Right atrium auricular region (tissue), 2 donors: ENCODE measurements at regions not wholly inside any gene's neighbourhood (a gene's known extent, or its start where the extent isn't known, plus 50 kb on each side); places are given as distances from the start of the nearest gene placed in this dataset.

Experiments
- DNase-seq: peaks from one replicate; pipeline ENCODE4 v3.0.0-alpha.2; 2019; ENCODE audit warnings: low spot score
- H3K27ac ChIP-seq, 2 donors: fragments of 200-600 bp; sonication (generic); 1 replicate in 1 of 2; 2 replicates in 1 of 2; pipeline ENCODE4 v1.5.1; 2016 to 2019
- H3K27me3 ChIP-seq, 2 donors: fragments of 200-600 bp; sonication (generic); one replicate each; pipeline versions ENCODE4 v1.5.1 to v1.6.0; 2017 to 2019
- H3K36me3 ChIP-seq: fragments of 200-600 bp; sonication (generic); one replicate; pipeline ENCODE4 v1.5.1; 2016
- H3K4me1 ChIP-seq, 2 donors: fragments of 200-600 bp; sonication (generic); one replicate each; pipeline versions ENCODE4 v1.5.1 to v1.6.0; 2017 to 2019
- H3K4me3 ChIP-seq, 2 donors: fragments of 200-600 bp; sonication (generic); 1 replicate in 1 of 2; 2 replicates in 1 of 2; pipeline ENCODE4 v1.5.1; 2017 to 2019; ENCODE audit warnings: mild to moderate bottlenecking in 1 of 2, moderate library complexity in 1 of 2
- H3K9me3 ChIP-seq, 2 donors: fragments of 200-600 bp; sonication (generic); one replicate each; pipeline ENCODE4 v1.5.1; 2019
- TF ChIP-seq, protein P1 (sequence below), 2 donors: fragments of 200-600 bp; sonication (generic); IDR thresholded peaks; one replicate each; pipeline ENCODE4 v1.5.1; 2019; ENCODE audit warnings: antibody characterized with exemption in 2 of 2

DNA sequence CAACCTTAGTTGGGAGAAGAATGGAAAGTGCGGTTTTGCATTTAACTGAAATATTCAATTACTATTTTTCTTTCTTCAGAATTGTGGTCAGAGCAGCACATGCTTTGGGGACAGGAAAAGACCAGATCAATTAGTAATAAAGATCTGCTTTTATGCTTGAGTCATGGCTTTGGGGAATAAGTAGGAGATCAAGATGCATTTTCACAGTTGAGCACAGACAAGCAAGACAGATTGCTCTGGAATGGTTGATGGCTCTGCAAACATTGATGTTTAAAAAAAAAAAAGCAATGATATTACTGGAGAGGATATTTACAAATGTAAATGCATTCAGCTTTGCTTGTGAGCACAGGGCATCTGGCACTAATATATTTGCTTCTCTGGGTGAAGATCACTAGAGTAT, 224.4 kb upstream of the SASH1 start:
- Histone ChIP-seq H3K9me3 (no peaks in the 10 kb centered on the region), H3K36me3 (no peaks in the 10 kb centered on the region), H3K27ac (no peak overlapping the region), H3K4me1 (no peaks in the 10 kb centered on the region), H3K27me3 (no peaks in the 10 kb centered on the region), H3K4me3 (no peak overlapping the region)
- TF ChIP-seq, protein P1, sequence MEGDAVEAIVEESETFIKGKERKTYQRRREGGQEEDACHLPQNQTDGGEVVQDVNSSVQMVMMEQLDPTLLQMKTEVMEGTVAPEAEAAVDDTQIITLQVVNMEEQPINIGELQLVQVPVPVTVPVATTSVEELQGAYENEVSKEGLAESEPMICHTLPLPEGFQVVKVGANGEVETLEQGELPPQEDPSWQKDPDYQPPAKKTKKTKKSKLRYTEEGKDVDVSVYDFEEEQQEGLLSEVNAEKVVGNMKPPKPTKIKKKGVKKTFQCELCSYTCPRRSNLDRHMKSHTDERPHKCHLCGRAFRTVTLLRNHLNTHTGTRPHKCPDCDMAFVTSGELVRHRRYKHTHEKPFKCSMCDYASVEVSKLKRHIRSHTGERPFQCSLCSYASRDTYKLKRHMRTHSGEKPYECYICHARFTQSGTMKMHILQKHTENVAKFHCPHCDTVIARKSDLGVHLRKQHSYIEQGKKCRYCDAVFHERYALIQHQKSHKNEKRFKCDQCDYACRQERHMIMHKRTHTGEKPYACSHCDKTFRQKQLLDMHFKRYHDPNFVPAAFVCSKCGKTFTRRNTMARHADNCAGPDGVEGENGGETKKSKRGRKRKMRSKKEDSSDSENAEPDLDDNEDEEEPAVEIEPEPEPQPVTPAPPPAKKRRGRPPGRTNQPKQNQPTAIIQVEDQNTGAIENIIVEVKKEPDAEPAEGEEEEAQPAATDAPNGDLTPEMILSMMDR (IDR thresholded peaks at IDR 0.05): no peak
- DNase-seq: no peak

DNA sequence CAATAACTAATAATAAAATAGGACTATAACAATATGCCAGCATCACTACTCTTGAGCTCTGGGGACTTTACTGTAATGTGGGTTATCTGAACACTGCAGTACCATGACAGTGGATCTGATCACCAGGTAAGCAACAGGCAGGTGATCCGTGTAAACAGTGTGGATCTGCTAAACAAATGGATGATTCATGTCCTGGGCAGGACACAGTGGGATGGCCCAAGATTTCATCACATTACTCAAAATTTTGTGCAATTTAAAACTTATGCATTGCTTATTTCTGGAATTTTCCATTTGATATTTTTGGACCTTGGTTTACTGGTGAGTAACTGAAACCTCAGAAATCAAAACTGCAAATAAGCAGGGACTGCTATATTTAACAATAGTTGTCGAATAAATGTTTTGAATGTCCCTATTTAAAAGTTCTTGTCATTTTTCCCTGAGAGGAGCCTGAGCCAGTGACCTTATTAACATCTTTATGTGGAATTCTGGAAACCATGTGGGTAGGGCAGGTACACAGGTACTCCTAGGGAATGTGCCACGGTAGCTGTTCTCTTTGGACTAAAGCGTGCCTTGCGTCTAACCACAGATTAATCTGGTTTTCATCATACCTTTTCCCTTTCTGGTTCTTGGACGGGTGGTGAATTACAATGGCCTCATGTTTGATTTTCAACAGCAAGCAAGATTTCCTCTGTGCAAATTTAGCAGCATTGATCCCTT, 214.5 kb upstream of the SASH1 start:
- H3K27ac ChIP-seq: no peak overlapping the region
- no peaks in the 10 kb centered on the region for H3K4me1 ChIP-seq
- no peak overlapping the region for H3K4me3 ChIP-seq
- TF ChIP-seq, protein P1 (IDR thresholded peaks at IDR 0.05): no peak
- no peaks in the 10 kb centered on the region for H3K27me3 ChIP-seq
- no peaks in the 10 kb centered on the region for H3K9me3 ChIP-seq
- H3K36me3 ChIP-seq: no peaks in the 10 kb centered on the region
- DNase-seq: no peak

DNA sequence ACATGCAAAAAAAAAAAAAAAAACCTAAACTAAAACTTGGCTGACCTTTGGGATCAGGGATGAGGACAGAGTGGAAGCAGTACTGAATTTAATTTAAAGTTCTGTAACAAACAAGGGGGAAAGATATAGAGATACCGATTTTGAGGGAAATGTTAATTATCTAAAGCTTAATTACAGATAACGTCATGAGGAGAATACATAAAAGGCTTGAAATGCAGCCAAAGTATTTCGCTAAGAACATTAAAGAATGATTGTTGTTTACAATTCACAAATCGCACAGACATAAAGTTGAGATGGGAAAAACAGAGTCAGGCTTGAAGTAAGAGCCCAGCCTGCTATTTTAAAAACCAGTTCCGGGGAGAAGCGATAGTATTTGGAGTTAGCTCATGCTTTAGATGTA, 208.0 kb upstream of the SASH1 start:
- DNase-seq: no peak
- Histone ChIP-seq H3K9me3 (peaks cover 0 to 3% of the 10 kb centered on the region in 2 donors), H3K36me3 (no peaks in the 10 kb centered on the region), H3K4me1 (no peaks in the 10 kb centered on the region), H3K27ac (no peak overlapping the region), H3K4me3 (no peak overlapping the region), H3K27me3 (no peaks in the 10 kb centered on the region)
- TF ChIP-seq, protein P1 (IDR thresholded peaks at IDR 0.05): no peak

DNA sequence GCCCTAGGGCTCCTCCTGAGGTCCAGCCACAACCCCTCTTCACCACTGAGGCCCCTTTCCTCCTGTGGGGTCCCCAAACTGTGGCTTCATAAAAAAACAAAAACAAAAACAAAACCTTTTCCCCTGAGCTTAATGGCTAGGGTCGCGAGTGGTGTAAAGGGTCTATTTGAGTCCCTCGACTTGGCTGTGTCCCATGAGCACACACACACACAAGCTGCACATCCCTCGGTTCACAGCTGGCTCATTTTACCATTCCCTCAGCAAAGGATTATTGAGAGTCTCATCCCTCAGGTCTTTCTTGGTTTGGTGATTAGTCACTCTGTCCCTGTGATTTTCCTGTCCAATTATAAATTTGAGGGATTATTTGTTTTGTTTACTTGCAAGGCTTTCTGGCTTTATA, 206.1 kb upstream of the SASH1 start:
- Histone ChIP-seq H3K27me3 (no peaks in the 10 kb centered on the region), H3K4me3 (no peak overlapping the region), H3K9me3 (peaks cover 0 to 3% of the 10 kb centered on the region in 2 donors), H3K27ac (no peak overlapping the region), H3K36me3 (no peaks in the 10 kb centered on the region), H3K4me1 (no peaks in the 10 kb centered on the region)
- TF ChIP-seq, protein P1 (IDR thresholded peaks at IDR 0.05): no peak
- no peak for DNase-seq

DNA sequence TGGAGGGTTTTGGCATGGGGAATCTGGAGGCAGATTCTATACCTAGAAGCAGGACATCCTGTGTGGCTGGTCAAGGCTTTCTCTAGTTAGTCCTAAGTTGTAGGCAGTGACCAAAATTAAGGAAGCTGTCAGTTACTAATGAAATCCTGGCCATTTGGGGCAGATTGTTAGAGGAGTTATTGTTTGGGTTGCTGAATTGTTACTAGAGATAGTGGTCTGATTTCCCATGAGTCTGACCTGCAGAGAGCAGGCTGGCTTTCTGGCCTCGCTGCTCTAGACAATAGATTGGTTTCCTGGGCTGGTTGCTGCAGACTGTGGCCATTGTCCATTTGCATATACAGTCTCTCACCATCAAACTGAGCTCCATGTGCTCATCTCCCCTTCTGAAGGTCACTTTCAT, 205.0 kb upstream of the SASH1 start:
- Histone ChIP-seq H3K4me3 (no peak overlapping the region), H3K27ac (no peak overlapping the region), H3K4me1 (no peaks in the 10 kb centered on the region), H3K36me3 (no peaks in the 10 kb centered on the region), H3K27me3 (no peaks in the 10 kb centered on the region), H3K9me3 (peaks cover 0 to 3% of the 10 kb centered on the region in 2 donors)
- TF ChIP-seq, protein P1 (IDR thresholded peaks at IDR 0.05): no peak
- DNase-seq: no peak

DNA sequence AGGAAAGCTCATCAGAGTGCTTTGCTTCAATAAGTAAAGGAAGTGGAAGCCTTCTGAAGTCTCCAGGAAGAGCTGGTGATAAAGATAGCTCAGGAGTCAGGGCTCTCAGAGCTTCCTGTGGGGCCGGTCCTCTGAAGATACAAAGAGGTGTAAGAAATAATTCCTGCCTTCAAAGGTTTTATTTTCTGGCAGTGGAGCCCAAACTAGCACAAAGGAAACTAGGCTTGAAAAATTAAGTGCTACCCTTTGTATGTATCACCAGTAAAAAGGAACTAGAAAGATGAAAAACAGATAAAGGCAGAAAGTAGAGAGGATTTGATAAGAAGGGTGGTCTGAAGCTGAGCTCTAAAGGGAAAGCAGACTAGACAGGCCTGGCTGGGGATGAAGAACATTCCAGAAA, 204.1 kb upstream of the SASH1 start:
- no peaks in the 10 kb centered on the region for H3K36me3 ChIP-seq
- TF ChIP-seq, protein P1 (IDR thresholded peaks at IDR 0.05): no peak
- peaks cover 0 to 3% of the 10 kb centered on the region in 2 donors for H3K9me3 ChIP-seq
- H3K27me3 ChIP-seq: no peaks in the 10 kb centered on the region
- H3K27ac ChIP-seq: no peak overlapping the region
- no peak overlapping the region for H3K4me3 ChIP-seq
- H3K4me1 ChIP-seq: no peaks in the 10 kb centered on the region
- DNase-seq: no peak
